Anterior cingulate cortex (tissue), 58 donors: ENCODE measurements at regions not wholly inside any gene's neighbourhood (a gene's known extent, or its start where the extent isn't known, plus 50 kb on each side); places are given as distances from the start of the nearest gene placed in this dataset.
"Not testable (repeated sequence)": the region's sequence is repeated elsewhere in the genome, so short reads cannot be mapped to it uniquely, and the experiment has no call there.

Experiments used
- DNase-seq, 58 donors: peaks; one replicate each; lab custom pipeline; 2025; lab: John Stamatoyannopoulos, UW

- no peak for DNase-seq
These were observed 663.1 kb upstream of the GHITM start for GRCh38 chr10:83476211-83476610.

GRCh38 chr10:83489161-83489560, 650.1 kb upstream of the GHITM start:
- no peak for DNase-seq

GRCh38 chr10:83492004-83492403, 647.3 kb upstream of the GHITM start:
- no peak for DNase-seq

- DNase-seq, result no peak
These were observed 626.6 kb upstream of the GHITM start for GRCh38 chr10:83512681-83513080.

- no peak for DNase-seq
These were observed 624.3 kb upstream of the GHITM start for GRCh38 chr10:83515001-83515400.

- no peak for DNase-seq
These were observed 622.5 kb upstream of the GHITM start for GRCh38 chr10:83516788-83517187.

GRCh38 chr10:83517456-83517855, 621.9 kb upstream of the GHITM start:
- no peak for DNase-seq

- no peak for DNase-seq
These were observed 620.5 kb upstream of the GHITM start for GRCh38 chr10:83518779-83519178.

- DNase-seq, result not testable (repeated sequence)
These were observed 618.9 kb upstream of the GHITM start for GRCh38 chr10:83520386-83520785.

- DNase-seq, result no peak
These were observed 616.9 kb upstream of the GHITM start for GRCh38 chr10:83522456-83522855.

GRCh38 chr10:83522881-83523386, 616.4 kb upstream of the GHITM start:
- DNase-seq, result no peak

- no peak for DNase-seq
These were observed 611.4 kb upstream of the GHITM start for GRCh38 chr10:83527934-83528333.

- DNase-seq, result no peak
These were observed 606.0 kb upstream of the GHITM start for GRCh38 chr10:83533290-83533689.

- no peak for DNase-seq
These were observed 602.9 kb upstream of the GHITM start for GRCh38 chr10:83536426-83536825.

- no peak for DNase-seq
These were observed 601.3 kb upstream of the GHITM start for GRCh38 chr10:83538047-83538446.

GRCh38 chr10:83539528-83540308, 599.6 kb upstream of the GHITM start:
- DNase-seq, result peak in 22 of 58 donors; percentile 1 to 76 (median 18)

GRCh38 chr10:83541046-83541445, 598.3 kb upstream of the GHITM start:
- DNase-seq, result no peak

GRCh38 chr10:83542774-83543411, 596.4 kb upstream of the GHITM start:
- peak in 4 of 58 donors; percentile 2 to 13 (median 6) for DNase-seq

- peak in 1 of 58 donors; percentile 4 for DNase-seq
These were observed 595.4 kb upstream of the GHITM start for GRCh38 chr10:83543691-83544462.

- DNase-seq, result no peak
These were observed 593.4 kb upstream of the GHITM start for GRCh38 chr10:83545901-83546391.

- DNase-seq, result not testable (repeated sequence)
These were observed 588.1 kb upstream of the GHITM start for GRCh38 chr10:83551190-83551589.
